GM04504 (cell line): ENCODE measurements at regions not wholly inside any gene's neighbourhood (a gene's known extent, or its start where the extent isn't known, plus 50 kb on each side); places are given as distances from the start of the nearest gene placed in this dataset.

Experiments
- DNase-seq: peaks from one replicate; pipeline ENCODE4 v3.0.0-alpha.2; 2012; ENCODE audit warnings: low read depth

- DNase-seq, result no peak
Measured at GRCh38 chr2:40507432-40507831, 55.5 kb upstream of the SLC8A1 start.

GRCh38 chr2:40510304-40510703 lies 58.4 kb upstream of the SLC8A1 start:
- no peak for DNase-seq

DNA sequence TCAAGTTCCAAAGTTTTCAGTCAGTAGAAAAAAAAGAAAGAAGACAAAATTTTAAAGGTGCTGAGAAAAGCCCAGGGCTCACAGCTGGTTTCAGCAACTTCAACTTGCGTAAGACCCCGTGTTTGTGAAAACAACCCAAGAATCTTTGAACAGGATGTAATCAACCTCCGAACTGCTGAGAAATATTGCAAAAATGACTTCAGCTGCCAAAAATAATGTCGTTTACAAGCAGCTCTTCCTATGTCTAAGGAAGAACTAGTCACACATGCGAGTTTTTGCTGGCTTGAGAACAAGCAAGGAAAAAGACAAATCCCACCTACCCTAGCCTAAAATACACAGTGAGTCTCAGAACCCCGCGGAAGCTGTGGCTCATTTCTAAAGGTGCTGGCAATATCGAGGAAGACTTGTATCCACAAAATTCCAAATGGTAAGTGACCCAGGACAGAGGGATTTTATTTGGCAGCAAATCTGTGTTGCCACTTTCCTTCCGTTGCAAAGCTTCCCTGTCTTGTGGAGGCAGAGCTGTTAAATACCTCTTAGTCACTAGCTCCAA lies 59.8 kb upstream of the SLC8A1 start:
- peak; percentile 71 for DNase-seq

DNA sequence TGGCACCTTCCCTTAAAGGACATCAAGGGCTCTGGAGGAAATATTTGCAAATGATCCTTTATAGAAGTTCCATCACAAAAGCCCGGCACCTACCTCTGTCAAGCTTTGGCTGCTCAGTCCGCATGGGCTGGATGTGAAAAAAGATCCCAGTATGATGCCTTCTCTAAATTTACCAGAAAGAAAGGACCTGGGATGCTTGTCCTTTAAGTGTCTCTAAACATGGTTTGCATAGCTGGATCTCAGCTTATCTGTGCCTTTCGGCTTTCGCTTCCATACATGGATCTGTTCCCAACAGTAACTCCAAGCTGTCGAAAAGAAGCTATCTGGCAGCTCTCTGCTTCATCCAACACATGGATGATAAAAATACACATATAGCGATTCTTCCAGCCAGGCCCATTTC lies 60.4 kb upstream of the SLC8A1 start:
- DNase-seq, result no peak

DNA sequence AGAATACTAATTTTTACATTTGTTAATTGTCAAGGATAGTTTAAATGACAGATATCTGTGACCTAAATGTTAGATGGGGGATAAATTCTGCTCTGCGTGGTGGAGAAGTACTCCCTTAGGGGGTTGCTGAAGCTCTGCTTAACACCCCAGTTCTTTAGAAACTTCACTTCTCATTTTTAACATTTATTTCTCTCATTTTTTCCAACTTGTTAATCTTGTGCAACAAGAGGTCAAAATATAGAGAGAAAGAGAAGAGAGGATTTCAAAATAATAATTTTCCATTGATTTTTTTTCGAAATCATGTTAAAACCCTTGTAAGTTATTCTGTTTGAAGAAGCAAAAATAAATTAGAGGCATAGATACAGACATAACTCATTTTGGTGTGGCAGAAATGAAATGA lies 61.3 kb upstream of the SLC8A1 start:
- no peak for DNase-seq

- no peak for DNase-seq
Measured at GRCh38 chr2:40516604-40517003, 64.7 kb upstream of the SLC8A1 start.

DNA sequence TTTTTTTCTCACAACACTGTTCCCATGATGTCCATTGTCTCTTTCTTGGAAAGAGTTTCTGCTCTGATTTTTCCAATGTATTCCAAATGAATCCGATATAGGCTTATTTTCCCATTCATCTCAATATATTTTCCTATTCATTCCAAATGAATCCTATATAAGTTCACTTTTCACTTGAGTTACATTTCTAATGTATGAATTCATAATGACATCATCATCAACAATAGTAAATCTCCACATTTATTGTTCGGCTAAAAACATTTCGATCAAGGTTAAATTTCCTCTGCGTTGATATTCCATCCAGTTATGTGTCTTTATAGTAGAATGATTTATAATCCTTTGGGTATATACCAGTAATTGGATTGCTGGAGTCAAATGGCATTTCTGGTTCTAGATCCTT lies 76.7 kb upstream of the SLC8A1 start:
- DNase-seq, result no peak

- no peak for DNase-seq
Measured at GRCh38 chr2:40531359-40531758, 79.5 kb upstream of the SLC8A1 start.

DNA sequence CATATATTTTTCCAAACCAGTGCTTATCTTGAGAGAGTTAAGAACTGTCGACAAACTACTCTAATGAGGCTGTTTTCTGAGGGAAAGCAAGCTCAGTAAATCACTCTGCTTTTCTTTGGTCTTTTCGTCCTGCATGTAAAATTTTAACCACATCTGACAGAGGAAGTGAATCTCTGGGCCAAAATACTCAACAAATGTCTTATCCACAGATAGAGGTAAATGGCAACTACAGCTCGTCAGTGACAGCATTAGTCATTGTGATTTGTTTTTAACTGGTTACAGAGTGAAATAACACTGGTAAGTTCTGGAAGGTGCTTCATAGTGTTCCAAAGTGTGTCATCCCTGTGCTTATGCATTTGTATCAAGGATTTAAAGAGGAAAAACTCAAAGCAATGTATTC lies 82.6 kb upstream of the SLC8A1 start:
- DNase-seq, result no peak

- no peak for DNase-seq
Measured at GRCh38 chr2:40535972-40536371, 84.1 kb upstream of the SLC8A1 start.

- DNase-seq, result no peak
Measured at GRCh38 chr2:40540026-40540425, 88.1 kb upstream of the SLC8A1 start.

DNA sequence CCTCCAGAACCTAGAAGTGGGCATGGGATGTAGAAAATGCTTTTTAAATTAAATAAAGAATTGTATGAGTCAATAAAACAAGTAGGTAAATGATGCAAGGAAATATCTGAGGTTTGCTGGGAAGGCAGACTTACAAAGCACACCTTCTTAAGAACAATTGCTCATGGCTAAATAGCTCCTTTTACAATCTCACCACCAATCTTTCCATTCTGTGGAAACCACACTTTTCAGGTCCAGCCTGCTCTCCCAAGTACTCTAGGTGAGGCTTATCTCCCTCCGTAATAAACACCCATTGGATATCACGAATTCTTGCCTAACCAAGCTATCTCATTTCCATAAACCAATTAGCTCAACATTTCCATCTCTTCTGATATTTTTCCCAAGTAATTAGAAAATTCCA lies 91.5 kb upstream of the SLC8A1 start:
- no peak for DNase-seq

DNA sequence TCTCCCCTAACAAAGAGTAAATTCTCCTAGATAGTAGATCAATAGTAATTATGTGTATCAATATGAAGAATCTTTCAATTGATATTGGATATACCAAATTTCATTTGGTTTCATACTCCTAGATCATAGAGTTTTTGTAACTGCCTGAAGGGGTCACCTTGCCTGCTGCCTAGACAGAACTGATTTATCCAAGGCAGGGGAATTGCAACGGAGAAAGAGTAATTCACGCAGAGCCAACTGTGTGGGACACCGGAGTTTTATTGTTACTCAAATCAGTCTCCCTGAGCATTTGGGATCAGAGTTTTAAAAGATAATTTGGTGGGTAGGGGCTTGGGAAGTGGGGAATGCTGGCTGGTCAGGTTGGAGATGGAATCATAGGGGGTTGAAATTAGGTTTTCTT lies 92.2 kb upstream of the SLC8A1 start:
- DNase-seq, result no peak

DNA sequence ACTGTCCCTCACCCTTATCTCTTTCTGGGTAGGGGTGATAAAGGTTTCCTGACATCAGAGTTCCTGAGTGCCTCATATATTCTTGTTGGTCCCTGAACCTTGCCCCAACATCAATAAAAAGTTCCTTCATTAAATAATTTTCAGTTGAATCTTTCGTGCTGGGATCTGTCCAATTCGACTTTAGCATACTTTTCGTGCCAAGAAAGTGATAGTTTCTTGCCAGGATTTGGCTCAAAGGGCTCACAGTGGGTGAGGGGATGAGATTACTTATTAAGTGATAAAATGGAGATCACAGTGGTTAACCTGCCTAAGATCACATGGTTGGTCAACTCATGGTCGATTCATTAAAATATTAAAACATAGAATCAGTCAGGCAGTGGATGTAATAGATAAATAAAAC lies 93.8 kb upstream of the SLC8A1 start:
- no peak for DNase-seq

GRCh38 chr2:40546439-40547191 lies 94.7 kb upstream of the SLC8A1 start:
- no peak for DNase-seq

- no peak for DNase-seq
Measured at GRCh38 chr2:40548521-40548920, 96.6 kb upstream of the SLC8A1 start.

GRCh38 chr2:40550085-40550484 lies 98.2 kb upstream of the SLC8A1 start:
- no peak for DNase-seq

GRCh38 chr2:40551081-40551480 lies 99.2 kb upstream of the SLC8A1 start:
- no peak for DNase-seq

DNA sequence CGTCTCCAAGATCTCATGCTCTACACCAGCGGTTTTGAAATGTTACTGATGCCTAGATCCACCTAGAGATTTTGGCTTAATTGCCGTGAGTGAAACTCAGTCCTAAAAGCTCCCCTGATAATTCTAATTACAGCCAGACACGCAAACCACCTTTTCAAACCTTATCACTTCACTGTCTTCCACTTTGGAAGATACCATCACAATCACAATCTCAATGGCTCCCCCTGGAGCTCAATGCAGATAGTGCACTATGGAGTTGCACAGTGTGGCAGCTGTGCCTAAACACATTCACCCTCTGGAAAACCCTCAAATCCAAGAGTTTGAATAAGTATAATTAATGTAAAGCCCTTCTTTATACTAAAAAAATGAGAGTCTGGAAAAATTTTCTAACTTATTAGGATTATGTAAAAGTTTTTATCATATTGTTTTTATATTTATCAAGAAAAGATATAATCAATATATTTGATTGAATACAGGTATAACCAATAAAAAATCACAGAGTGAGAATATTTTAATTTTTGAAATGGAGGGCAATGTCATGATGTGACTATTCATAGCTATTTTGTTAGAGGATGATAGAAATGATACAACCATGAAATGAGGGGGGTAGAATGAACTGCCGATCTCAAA lies 102.9 kb upstream of the SLC8A1 start:
- no peak for DNase-seq

DNA sequence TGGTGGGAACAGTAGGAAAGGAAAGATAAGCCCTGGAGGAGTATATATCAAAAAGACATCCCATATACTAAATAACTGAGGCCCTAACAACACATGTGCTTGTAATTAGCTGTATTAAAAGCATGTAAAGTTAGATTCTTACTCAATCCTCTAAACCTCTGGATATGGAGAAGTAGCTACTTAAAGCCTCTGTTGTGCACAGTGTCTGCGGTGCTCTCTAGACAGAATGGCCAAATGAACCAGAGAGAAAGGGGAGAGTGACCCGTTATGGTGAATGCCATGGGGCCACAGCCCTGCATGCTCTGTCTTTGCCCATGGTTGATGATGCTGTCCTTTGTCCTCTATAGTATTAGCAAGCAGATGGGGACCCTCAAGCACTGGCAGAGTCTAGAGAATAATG lies 104.4 kb upstream of the SLC8A1 start:
- DNase-seq, result no peak

GRCh38 chr2:40556739-40557138 lies 104.8 kb upstream of the SLC8A1 start:
- no peak for DNase-seq

DNA sequence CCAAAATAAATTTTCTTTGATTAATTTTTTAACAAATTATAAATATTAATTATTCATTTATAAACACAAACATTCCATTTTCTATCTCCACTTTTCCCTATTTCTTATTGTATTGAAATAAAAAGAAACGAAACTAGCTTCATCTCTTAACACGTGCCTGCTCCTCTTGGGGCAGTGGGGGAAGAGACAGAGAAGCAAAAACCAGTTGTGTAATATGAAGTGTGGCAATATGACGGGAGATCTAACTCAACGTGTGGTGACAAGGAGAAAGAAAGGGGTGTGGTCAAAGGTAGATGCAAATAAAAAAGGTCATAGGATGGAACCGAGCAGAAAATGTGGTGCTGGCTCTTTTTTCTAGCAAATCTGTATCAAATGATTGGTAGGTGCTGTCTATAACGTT lies 106.9 kb upstream of the SLC8A1 start:
- DNase-seq, result no peak

DNA sequence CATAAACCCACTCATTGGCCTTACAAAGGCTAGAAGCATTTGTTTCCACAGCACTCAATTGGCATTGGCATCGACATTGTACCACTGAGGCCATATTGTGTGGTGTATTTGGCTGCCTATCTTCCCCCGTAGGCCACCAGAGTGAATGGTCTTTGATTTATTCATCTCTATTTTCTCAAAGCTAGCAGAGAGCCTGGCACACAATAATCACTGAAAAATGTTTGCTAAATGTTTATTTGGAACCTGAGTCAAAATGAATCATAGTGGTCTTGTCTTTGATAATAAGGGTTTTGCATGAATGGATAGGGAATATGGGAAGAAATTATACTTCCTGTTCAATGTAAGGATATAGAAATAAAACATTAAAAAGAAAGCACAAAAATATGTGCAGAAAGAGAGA lies 107.3 kb upstream of the SLC8A1 start:
- DNase-seq, result no peak

DNA sequence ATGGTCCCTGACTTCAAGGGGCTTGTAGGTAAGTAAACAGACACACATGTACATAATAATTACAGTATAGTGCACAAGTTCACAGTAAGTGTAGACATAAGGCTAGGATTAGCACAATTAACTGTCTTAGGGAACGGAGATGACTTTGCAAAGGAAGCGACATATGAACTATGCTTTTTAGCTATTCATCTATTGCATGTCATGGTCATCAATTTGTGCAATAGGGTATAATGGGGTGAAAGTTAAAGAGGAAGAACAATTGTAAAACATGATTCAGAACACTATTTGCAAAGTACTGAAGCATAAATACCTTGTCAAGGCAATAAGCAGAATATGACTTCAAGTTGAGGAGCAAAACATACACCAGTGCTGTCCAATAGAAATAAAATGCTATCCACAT lies 112.3 kb upstream of the SLC8A1 start:
- no peak for DNase-seq
